HG02884 (cell line): ENCODE measurements at regions not wholly inside any gene's neighbourhood (a gene's known extent, or its start where the extent isn't known, plus 50 kb on each side); places are given as distances from the start of the nearest gene placed in this dataset.
"Not testable (repeated sequence)": the region's sequence is repeated elsewhere in the genome, so short reads cannot be mapped to it uniquely, and the experiment has no call there.

Experiments used
- ATAC-seq: cut with Tn5 transposase; IDR thresholded peaks from one replicate; pipeline ENCODE4 v1.9.1; 2021; ENCODE audit warnings: mild to moderate bottlenecking, moderate library complexity; ENCODE audit not compliant: unreplicated experiment

GRCh38 chr6:74069089-74069581 is 373.1 kb downstream of the CD109 start:
- no peak for ATAC-seq

GRCh38 chr6:74066168-74066871 is 370.3 kb downstream of the CD109 start:
- ATAC-seq = no peak

GRCh38 chr6:74065705-74066104 is 369.7 kb downstream of the CD109 start:
- no peak for ATAC-seq

DNA sequence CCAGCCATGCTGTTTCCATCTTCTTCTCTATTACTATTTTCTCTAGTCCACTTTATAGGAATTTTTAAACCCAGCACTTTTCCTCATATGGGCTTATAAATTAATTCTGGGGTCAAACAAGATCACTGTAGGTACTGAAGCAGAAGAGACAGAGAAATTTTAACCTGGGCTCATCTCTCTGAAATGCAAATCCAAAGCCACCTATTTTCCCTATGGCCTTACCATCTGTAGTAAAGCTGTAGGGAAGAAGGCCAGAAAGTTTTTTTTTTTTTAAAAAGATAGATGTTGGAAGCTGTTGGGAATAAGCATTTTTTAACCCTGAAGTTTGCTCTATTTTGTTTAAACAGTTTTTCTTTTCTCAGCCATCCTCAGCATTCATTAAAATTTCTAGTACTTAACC is 367.4 kb downstream of the CD109 start:
- ATAC-seq = no peak

DNA sequence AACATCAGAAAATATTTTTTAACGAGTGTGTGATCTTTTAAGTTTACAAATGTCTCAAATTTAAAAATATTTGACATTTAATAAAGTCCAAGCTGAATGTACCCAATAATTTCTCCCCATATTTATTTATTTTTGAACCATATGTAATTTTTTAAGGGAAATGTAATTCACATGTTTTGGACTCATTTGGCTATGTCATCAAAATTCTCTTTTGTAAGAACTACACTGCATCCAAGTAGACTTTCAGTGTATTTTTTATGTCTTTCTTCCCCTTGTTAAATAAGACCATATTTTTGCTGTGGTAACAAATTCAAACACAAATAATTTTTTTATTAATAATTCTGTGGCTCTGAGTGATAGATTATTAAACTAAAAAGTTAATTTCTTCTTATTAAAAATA is 365.2 kb downstream of the CD109 start:
- no peak for ATAC-seq

- ATAC-seq = no peak
These were observed 364.4 kb downstream of the CD109 start for GRCh38 chr6:74060354-74060753.

- ATAC-seq = no peak
These were observed 362.6 kb downstream of the CD109 start for GRCh38 chr6:74058606-74059005.

DNA sequence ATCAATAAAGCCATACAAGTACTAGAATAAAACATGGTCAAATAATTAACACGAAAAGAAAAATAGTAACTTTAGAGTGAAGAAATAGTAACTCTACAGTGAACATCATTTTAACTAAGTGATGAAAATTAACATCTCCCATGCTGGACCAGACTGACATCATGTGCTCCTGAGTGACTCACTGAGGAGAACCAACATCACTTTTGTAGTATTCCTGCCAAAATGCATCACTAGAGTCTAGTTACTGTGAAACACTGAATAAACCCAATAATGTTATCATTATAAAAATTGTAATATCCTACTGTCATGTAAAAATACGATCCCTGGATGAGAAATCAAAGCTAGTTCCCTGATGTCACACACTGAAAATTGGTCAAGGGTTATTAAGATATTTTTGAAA is 361.3 kb downstream of the CD109 start:
- ATAC-seq = no peak

- no peak for ATAC-seq
These were observed 358.2 kb downstream of the CD109 start for GRCh38 chr6:74054190-74054589.

DNA sequence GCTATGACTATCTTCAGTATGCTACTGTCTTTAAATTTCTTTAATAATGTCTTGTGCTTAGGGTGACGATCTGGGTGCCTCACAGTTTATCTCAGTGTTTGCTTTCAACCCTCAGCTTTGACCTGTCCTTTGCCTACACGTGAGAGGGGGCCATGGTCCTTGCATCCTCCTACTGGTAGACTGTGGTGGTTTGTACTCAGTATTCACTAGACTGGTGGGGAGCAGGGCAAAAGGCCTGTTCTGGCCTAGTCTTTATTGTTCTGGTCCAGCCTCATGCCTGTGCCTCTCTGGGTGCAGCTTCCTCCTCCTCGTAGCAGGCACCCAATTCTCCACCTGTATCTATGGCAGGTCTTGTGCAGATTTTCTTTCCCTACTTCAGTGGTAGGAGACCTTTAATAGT is 354.9 kb downstream of the CD109 start:
- ATAC-seq = no peak

DNA sequence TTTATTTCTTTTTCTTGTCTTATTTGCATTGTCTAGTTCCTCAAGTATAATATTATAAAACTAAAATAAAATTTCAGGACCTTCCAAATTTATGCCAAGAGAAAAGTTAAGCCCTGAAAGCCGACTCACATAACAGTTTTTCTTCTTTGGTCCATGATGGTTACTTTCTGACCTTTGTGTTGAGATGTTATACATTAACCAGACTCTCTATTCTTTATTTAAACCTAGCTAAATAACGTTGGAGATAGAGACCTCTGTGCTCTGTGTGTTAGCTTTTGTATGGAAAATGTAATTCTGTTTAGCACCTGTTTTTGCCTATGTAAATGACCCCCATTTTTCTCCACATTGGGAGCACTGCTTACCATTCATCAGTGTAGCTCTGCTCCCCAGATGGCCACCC is 352.4 kb downstream of the CD109 start:
- ATAC-seq = no peak

DNA sequence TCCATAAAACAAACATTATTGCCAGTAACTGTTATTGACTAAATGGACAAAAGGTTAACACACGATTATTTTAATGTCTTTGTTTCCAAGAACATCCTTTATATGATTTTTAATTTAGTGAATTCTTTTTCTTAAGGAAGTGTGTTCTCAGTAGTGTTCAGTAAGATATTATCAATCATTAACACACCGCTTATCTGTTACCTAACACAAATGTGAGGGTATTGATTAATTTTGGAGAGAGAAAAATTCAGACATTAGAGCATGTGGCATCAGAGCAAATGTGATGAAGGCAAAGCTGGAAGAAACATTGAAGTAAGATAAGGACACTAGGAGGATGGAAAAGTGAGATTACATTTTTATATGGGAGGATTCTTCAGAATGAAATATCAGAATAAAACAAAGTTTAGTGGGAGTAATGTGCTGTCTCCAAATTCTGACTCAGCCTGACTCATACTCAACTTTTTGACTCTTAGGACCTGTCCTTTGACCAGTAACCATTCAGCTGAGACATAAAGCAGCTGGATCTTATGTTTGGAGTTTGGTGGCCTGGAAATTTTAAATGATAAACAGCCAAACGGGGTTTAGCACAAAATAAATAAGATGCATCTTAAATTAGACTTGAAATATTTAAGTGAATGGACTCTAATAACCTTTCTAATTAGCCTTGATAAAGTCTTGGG is 348.6 kb downstream of the CD109 start:
- ATAC-seq = no peak

- no peak for ATAC-seq
These were observed 345.4 kb downstream of the CD109 start for GRCh38 chr6:74041420-74041819.

DNA sequence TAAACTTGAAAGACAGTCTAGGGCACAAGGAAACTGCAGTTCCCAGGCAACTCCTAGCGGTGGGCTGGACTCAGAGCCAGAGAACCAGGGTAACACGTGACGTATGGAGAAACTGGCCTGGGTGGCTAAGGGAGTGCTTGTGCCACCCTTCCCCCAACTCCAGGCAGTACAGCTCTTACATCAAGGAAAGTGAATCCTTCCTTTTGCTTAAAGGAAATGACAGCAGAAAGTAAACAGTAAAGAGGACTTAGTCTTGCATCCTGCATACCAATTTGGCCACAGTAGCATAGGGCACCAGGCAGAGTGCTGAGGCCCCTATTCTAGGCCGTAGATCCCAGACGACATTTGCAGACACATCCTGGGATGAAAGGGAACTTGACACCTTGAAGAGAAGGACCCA is 322.8 kb downstream of the CD109 start:
- ATAC-seq = no peak

GRCh38 chr6:74015427-74015826 is 319.4 kb downstream of the CD109 start:
- no peak for ATAC-seq

GRCh38 chr6:74000666-74001490 is 304.9 kb downstream of the CD109 start:
- no peak for ATAC-seq

DNA sequence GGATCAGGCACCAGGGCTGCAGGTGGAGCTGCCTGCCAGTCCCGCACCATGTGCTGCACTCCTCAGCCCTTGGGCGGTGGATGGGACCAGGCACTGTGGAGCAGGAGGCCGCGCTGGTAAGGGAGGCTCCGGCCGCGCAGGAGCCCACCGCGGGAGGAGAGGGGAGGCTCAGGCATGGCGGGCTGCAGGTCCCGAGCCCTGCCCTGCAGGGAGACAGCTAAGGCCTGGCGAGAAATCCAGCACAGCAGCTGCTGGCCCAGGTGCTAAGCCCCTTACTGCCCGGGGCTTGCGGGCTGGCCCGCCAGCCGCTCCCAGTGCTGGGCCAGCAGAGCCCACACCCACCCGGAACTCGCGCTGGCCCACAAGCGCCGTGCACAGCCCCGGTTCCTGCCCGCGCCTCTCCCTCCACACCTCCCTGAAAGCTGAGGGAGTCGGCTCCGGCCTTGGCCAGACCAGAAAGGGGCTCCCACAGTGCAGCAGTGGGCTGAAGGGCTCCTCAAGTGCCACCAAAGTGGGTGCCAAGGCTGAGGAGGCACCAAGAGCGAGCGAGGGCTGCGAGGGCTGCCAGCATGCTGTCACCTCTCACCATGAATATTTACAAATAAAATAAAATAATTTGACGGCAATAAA is 294.7 kb downstream of the CD109 start:
- not testable (repeated sequence) for ATAC-seq

- no peak for ATAC-seq
These were observed 293.4 kb downstream of the CD109 start for GRCh38 chr6:73989428-73989827.

DNA sequence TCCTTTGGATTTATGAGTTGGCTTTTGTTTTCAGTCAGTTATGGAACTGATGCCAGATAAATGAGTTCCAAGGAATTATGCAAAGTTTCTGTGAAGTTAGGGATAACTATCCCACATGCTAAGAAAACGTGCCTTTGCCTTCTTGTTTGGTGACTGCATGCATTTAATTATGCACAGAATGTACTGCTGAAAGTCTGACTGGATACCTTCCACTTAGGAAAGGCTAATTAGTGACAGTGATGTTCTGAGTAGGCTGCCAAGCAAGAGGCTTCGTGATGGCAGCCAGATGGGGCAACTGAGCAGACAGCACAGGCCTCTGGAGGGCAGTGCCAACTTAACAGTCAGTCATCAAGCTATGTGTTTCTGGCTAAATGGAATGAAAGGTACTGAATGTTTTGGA is 289.9 kb downstream of the CD109 start:
- ATAC-seq = no peak

DNA sequence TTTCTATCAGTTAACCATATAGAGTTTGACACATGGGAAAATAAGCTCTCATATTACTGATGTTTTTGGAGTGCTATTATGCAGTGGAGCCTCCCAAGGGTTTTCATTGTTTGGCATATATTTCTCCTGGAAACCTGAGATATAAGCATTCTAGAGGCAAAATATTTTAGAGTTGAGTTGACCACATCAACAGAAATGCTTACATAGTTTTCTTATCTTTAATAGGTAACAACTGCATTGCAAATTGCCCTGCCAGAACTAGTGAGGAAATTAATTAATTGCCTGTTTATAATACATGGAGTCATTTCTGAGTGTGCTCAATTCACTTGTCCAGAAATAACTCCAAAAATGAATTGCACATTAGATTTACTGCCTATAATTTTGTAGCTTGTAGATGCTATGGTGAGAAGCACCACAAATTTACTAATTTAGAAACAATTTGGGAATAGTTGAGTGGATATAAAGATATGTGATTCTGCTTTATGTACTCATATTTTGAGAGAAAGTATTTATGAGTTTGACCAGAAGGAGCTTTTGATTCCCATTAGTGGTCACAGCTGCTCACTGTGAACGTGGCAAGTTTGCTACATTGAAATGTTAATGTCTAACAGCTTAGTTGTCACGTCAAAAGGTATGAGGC is 288.7 kb downstream of the CD109 start:
- no peak for ATAC-seq

GRCh38 chr6:73983367-73983766 is 287.4 kb downstream of the CD109 start:
- ATAC-seq = no peak
